HG03469 (cell line): ENCODE measurements at regions not wholly inside any gene's neighbourhood (a gene's known extent, or its start where the extent isn't known, plus 50 kb on each side); places are given as distances from the start of the nearest gene placed in this dataset.
"Not testable (repeated sequence)": the region's sequence is repeated elsewhere in the genome, so short reads cannot be mapped to it uniquely, and the experiment has no call there.

Experiments
- ATAC-seq: cut with Tn5 transposase; IDR thresholded peaks from one replicate; pipeline ENCODE4 v1.9.1; 2021; ENCODE audit warnings: mild to moderate bottlenecking, moderate library complexity, moderate number of reproducible peaks; ENCODE audit not compliant: unreplicated experiment

DNA sequence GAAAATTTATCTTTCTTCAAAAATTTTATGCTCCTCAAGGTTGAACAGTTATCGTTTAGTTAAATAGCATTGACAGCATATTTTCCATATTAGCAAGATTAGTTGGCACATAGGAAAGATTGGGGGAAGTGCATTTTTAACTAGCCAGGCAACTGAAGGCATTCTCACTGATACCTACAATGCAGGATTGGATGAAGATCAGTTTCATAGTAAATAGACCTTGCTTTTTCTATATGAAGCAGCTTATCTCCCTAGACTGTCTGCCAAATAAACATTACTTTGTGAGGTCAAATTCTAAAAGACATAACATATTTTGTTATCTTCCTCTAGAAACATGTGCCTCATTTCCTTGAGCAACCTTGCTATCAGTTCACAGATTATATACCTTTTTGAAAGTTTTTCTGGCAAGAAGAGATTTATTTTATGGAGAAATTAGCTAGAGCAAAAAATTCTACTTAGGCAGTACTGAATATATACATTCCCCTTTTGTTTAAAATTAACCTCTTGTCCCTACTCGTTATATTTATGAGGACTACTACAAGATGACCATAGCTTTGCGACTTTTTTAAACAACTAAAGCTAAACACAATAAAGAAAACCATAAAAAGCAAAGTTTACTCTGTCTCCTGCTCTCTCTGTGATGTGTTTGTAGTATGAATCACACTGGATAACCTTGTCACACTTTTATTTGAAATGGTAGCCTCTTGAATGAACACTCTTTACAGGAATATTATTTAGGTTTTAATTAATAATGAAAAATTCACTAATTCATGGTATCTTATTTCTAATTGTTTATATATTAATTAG is 654.9 kb upstream of the TBL1XR1 start:
- ATAC-seq: no peak

DNA sequence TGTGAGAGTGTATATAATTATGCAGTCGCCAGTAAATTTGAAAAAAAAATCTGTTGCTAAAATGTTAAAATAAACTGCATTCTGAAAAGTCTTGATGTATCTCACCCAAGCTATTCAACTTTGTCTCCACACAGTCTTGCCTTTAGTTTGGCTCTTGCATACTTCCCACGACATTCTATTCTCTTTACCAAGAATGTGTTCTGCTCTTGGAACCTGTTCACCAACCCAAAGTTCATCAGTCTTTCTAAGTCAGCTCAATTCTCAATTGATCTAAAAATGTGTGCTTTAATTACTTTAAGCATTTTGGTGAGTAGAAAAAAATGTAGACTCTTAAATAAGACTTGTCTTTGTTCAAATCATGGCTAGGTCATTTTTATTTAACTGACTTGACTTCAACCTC is 657.7 kb upstream of the TBL1XR1 start:
- no peak for ATAC-seq

DNA sequence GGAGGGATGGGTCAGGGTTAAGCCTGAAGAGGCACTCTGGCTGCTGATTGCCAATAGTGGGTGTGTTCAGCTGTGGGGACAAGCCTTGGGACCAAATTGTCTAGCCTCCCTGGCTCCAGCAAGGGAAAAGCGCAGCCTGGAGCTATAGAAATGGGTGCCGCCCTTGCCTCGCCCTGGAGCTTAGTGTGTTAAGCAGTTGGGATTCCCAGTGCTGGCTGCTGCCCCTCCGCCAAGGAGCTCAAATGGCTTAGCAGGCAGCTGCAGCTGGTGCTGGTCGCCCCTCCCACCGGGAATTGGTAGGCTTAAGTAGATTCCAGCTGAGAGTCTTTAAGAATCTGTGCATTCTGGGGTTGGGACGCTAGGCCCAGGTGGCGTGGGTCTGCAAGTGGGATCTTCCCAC is 662.9 kb upstream of the TBL1XR1 start:
- ATAC-seq: no peak

DNA sequence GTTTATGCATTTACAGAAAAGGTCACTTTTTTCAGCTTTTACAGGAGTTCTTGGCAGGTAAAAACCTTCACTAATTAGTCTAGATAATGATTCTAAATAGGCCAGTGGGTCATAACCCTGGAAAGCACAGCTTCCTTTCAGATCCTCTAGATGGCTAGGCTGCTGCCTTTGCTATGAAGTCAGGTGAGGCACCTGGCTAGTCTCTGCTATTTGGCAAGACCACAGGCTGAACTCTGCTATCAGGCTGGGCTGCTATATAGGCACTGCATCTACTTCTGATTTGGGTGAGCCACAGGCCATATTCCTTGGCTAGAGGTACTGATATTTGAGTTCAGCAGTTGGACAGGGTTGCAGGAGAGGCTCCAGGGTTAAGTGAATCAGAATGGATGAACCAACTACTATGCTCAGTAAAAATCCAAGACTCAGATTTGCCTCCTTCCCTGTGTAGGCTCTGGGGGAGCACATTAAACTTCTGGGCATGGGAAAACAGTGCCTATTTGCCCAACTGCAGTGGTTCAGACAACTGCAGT is 665.7 kb upstream of the TBL1XR1 start:
- ATAC-seq: no peak

DNA sequence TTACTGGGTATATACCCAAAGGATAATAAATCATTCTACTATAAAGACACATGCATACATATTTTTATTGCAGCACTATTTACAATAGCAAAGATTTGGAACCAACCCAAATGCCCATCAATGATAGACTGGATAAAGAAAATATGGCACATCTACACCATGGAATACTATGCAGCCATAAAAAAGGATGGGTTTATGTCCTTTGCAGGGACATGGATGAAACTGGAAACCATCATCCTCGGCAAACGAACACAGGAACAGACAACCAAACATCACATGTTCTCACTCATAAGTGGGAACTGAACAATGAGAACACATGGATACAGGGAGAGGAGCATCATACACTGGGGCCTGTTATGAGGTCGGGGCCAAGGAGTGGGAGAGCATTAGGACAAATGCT is 665.0 kb upstream of the KCNMB2 start:
- ATAC-seq: not testable (repeated sequence)

DNA sequence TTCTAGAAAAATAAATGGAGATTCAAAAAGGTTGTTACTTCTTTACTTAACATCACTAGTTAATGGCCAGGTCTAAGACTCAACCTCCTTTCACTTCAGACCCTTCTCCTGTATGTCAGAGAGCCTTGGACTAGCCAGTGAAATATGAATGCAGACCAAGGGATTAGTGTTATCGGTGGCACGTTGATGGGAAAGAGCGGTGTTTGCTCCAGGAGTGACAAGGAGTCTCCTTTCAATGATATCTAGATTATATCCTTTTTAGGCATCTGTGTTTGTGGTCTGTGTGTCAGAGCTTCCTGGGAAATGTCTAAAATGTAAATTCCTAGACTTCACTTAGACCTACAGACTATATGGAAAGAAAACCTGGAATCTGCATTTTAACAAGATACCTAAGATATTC is 658.0 kb upstream of the KCNMB2 start:
- ATAC-seq: no peak

DNA sequence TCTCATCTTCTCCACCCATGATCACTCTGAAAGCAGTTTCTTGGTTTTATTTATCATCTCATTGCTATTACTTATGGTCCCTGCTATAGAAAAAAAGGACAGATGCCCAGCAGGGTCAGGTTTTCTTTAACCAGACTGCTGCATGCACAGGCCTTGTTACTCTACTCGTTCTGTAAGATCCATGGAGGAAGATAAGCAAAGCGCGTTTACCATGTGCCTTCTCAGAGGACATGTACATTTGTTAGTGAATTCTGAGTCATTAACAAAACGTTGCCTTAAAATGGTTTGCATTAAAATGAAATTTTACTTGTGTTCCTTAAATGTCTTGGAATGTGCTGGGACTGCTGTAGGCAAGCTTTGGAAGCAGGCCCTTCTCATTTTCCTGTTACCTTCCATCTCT is 657.3 kb upstream of the KCNMB2 start:
- no peak for ATAC-seq

DNA sequence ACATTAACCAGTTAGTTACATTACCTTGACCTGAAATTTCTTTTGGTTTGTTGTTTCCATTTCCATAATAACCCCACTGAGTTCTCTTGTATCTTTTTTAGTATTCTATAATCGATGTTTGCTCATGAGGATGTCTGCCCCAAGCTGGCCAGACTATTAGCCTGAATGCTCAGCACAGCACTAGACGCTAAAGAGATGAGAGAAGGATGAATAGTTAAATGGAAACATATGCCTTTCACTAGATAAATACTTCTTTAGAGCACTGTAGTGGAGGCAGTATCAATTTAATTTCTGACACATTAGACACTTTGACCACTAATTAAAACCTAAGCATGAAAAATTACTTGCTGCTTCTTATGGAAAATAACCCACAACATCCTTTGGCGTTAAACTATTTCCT is 654.9 kb upstream of the KCNMB2 start:
- ATAC-seq: no peak

DNA sequence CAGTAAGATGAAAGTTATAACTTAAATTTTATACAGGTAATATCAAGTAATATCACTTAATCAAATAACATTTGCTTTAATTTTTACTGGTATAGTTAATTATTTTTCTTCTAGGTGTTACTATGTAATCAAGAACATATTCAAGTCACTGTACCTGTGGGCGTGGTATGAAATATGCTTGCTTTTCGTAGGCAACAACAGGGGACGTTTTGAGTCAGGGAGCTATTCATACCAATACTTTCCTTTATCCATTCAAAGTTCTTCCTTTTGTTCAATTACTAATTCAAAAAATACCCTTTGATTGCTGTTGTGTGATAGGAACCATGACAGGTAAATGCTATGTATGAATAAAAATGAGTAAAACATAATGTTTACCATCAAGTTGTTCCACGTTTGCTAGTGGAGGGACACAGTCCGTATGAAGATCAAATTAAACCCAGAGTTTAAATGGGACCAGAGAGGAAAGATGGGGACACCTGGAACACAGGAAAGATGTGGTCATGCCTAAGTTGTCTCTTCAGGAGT is 654.0 kb upstream of the KCNMB2 start:
- no peak for ATAC-seq

DNA sequence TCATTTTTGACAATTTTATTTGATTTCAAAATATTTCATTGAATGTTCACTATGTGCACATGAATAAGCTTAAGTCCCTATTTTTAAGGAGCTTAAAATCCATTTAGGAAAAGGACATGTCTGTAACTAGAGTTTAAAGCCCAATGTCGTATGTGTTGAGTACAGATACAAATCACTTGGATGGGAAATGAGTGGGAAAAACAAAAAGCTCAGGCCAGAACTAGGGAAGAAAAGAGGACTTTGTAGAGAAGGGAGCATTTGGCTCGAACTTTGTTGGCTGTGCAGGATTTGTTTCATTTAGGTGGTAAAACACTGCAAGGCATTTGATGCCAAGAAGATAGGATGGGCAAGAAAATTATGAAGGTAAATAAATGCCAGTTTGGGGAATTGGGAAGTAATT is 653.1 kb upstream of the KCNMB2 start:
- no peak for ATAC-seq

DNA sequence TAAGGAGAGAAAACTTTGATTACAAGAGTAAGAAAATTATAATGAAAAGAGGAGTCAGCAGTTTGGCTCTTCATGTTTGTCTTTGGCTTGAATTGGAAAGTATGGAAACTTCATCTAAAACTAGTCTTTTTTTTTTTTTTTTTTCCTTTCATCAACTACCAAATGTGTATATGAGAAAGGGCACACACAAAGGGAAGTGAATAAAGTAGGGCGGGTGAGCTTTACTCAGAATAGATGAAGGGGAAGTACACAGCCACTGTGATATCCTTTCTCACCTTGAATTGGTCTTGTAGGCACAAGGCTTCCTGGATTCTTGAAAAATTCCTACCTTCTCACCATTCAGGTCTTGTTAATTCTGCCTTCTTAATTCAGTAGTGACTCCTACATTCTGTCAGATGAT is 652.3 kb upstream of the KCNMB2 start:
- no peak for ATAC-seq

DNA sequence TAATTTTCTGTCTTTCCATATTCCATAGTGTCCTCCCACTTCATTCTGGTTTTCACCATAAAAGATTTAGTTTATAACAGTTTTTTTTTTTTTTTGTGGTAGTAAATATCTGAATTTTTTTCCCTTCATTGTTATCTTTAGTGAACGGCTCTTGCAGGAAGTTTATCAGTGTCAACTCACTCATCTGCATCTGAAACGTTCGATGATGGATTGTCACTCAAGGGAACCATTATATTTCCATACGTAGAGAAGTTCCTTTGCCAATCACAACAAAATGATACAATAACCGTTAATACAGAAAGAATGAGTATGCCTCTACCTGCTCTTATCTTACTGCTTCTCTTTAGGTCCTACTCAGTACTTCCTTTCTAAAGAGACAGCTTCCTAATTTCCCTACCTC is 651.2 kb upstream of the KCNMB2 start:
- no peak for ATAC-seq

DNA sequence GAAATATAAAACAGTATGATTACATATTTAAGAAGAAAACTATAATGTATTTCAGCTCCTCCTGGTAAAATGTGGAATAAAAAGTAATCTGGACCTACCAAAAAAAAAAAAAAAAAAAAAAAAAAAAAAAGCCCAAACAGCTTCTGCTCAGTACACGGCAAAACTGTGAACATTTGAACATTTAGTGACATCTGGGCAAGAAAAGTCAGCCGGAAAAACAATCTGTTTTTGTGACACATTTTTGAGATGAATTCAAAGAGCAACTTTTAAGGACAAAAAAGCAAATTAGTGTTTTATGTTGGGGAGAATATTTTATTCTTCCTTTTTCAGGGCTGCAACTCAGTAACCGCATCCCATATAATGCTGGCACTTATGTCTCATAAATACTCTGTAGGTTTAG is 649.7 kb upstream of the KCNMB2 start:
- no peak for ATAC-seq

DNA sequence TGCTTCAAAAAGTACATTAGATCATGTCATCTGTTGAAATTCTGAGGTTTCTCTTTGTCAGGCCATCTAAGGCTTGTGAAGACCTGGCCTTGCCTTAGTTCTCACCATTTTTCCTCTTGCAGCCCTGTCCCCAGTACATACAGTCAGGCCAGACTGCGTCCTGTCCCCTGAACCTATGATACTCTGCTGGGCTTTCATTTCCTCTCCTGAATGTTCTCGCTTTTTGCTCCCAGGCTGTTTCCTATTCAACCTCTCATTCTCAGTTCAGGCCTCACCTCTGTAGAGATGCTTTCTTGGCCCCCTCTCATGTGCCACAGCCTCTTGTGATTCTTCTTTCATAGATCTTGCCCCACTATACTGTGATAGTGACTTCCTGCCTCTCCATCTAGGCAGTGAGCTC is 648.8 kb upstream of the KCNMB2 start:
- ATAC-seq: peak; percentile 43

DNA sequence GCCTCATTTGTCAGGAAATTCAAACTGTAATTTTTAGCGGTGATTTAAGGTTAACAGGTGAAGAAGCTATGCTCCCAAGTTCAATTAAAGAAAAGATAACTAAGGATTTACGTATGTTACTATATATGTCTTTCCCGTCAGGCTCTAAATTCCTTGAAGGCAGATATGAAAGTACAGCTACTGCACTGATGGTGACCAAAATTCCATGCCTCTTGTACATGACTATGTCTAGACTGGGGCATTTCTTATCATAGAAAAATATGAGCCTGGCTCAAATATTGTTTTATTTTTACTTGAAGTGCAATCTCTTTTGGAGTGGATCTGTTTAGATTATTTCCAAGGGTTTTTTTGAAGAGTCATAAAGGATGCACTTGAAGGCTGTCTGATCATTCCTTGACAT is 647.1 kb upstream of the KCNMB2 start:
- ATAC-seq: no peak

DNA sequence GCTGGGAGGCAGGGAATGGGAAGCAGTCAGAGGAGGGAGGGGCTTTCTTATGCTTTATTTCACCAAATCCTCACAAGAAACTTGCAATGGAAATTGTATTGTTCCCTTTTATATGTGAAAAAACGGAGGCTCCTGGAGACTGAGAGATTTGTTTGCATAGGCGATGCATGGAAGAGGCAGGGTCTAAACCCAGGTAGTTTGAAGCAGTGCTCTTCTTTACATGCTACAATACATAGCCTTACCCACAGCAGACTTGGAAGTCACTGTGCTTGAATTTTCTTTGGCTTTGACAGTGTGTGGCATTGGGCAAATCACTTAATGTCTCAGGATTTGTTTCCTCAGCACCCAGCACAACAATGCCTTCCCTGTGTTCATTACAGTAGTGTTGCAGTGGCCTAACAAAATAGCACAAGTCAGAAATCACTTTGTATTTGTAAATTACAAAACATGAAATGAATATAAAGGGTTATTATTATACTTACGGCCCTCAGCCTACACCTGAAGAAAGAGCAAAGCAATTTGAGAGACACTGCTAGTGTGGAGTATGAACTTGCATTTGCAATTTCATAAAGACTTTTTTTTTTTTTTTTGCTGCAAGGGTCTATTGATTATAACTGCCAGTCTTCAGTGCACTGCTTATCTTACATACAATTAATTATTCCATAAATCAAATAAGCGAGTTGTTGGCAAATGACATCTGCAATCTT is 646.4 kb upstream of the KCNMB2 start:
- no peak for ATAC-seq

DNA sequence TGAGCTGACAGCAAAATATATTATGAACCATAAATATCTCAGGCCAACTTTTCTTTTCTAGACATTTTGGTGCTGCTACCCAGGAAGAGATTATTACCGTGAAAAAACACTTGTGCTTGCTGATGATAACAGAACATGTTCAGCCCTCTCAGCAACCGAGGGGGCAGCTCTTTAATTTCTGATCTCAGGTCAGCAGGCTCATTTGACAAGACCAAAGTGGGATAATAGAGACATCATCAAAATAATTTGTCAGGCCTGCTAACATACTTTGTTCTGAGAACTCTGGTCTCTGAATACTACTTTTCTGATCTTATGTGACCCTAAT is 645.9 kb upstream of the KCNMB2 start:
- no peak for ATAC-seq

DNA sequence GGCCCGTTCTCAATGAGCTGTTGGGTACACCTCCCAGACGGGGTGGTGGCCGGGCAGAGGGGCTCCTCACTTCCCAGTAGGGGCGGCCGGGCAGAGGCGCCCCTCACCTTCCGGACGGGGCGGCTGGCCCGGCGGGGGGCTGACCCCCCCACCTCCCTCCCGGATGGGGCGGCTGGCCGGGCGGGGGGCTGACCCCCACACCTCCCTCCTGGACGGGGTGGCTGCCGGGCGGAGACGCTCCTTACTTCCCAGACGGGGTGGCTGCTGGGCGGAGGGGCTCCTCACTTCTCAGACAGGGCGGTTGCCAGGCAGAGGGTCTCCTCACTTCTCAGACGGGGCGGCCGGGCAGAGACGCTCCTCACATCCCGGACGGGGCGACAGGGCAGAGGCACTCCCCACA is 644.7 kb upstream of the KCNMB2 start:
- ATAC-seq: not testable (repeated sequence)

DNA sequence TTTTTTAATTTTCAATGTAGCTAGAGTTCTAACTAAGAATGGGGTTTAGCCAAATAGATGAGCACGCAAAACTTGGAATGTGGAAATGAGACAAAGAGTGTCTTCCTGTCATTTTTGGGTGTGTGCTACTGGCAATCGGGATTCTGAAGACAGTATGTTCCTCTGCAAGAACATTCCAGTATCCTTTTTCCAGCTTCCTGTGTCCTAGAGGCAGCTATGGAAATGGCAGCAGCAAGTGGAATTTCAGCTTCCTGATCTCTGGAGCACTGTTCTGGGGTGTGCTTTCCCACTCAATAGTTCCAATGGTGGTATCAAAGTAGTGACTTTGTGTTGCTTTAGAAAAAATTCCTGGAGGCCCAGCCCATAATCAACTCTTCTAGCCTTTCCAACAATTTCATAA is 642.9 kb upstream of the KCNMB2 start:
- no peak for ATAC-seq

DNA sequence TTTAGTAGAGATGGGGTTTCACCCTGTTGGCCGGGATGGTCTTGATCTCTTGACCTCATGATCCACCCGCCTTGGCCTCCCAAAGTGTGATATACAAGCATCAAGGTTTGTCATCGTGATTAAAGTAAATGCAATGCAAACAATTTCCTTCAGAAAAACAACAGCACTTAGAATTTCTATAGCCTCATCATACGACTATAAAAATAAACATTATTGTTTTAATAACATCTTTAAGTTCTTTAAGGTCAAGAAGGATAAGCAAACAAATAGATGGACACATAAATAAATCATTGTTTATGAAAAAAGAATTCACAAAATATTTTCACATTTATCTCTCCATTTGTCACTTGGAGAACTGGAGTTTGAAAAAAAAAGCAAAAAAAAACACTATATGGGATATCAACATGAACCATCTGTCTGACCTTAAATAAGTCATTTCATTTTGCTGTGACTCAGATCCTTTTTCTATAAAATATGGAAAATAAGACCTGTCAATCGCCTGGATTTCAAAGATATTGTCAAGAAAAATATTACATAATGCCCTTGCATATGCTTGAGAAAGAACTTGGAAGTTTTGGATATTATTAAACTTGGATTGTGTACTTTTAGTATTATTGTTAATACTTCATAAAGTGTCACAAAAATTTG is 642.0 kb upstream of the KCNMB2 start:
- ATAC-seq: no peak

DNA sequence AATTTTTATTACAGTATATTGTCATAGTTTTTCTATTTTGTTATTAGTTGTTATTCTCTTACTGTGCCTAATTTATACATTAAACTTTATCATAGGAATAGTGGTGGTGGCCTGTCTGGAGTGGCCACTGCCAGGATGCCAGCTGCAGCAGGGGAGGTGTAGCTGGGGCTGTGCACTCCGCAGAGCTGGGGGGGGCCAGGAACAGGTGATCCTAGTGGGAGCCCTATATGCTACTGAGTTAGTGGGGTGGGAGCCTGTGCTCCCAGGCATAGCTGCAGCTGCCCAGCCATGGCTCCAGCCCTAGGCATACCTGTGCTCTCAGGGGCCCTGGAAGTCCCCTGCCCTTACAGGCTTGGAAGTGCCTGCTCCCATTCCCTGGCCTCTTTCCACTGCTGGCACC is 638.1 kb upstream of the KCNMB2 start:
- no peak for ATAC-seq
